NB4 (cell line): ENCODE measurements at regions not wholly inside any gene's neighbourhood (a gene's known extent, or its start where the extent isn't known, plus 50 kb on each side); places are given as distances from the start of the nearest gene placed in this dataset.
A peak's percentile ranks its signal among the peaks of the same experiment; 100 is the strongest.

ENCODE experiments used
- MAX ChIP-seq: IDR thresholded peaks from 2 replicates; pipeline ENCODE4 v1.6.1; 2011; ENCODE audit warnings: low read depth, low read length
- POLR2A ChIP-seq: IDR thresholded peaks from 2 replicates; pipeline ENCODE4 v1.6.1; 2011; ENCODE audit warnings: mild to moderate bottlenecking; ENCODE audit not compliant: insufficient read length; ENCODE audit errors: extremely low read depth
- TF ChIP-seq, protein P1 (sequence below): IDR thresholded peaks from one replicate; pipeline ENCODE4 v1.5.1; 2012; ENCODE audit warnings: low read depth, low read length

DNA sequence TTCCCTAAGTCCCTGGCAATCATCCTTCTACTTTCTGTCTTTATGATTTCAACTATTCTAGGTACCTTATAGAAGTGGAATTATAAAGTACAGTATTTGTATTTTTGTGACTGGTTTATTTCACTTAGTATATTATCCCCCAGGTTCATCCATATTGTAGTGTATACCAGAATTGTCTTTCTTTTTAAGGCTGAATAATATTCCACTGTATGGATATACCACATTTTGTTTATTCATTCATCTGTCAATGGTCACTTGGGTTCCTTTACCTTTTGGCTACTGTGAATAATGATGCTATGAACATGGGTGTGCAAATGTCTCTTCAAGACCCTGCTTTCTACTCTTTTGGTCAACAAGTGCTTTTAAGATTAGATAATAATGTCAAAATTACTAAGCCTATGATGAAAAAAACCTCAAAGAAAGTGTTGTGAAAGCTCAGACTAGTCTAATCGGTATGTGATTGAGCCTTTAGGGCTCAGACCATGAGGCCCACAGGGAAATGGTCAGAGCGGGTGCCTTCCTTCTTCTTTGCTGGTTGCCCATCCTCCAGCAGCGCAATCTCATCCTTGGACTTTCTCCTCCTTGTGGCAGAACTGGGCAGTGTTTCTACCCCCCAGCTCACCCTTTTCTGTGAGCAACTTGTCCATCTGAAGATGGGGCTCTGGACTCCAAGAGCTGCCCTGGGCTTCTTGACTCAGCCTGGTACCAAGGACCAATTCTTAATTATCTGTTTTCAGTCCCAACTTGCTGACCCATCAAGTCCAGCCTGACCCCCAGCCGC is 105.4 kb downstream of the TTC8 start:
- TF ChIP-seq, protein P1, sequence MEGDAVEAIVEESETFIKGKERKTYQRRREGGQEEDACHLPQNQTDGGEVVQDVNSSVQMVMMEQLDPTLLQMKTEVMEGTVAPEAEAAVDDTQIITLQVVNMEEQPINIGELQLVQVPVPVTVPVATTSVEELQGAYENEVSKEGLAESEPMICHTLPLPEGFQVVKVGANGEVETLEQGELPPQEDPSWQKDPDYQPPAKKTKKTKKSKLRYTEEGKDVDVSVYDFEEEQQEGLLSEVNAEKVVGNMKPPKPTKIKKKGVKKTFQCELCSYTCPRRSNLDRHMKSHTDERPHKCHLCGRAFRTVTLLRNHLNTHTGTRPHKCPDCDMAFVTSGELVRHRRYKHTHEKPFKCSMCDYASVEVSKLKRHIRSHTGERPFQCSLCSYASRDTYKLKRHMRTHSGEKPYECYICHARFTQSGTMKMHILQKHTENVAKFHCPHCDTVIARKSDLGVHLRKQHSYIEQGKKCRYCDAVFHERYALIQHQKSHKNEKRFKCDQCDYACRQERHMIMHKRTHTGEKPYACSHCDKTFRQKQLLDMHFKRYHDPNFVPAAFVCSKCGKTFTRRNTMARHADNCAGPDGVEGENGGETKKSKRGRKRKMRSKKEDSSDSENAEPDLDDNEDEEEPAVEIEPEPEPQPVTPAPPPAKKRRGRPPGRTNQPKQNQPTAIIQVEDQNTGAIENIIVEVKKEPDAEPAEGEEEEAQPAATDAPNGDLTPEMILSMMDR: peak; percentile 16
- TF ChIP-seq POLR2A (no peak), MAX (no peak)
